ENCODE measurements at regions not wholly inside any gene's neighbourhood (a gene's known extent, or its start where the extent isn't known, plus 50 kb on each side); places are given as distances from the start of the nearest gene placed in this dataset.

- no peak for DNase-seq (ENCODE audit: low spot score)
Measured at GRCh38 chr2:120607506-120607905, 128.2 kb upstream of the GLI2 start.

- DNase-seq (ENCODE audit: low spot score), result no peak
Measured at GRCh38 chr2:120607996-120608395, 127.7 kb upstream of the GLI2 start.

- DNase-seq (ENCODE audit: low spot score), result no peak
Measured at GRCh38 chr2:120609826-120610395, 125.8 kb upstream of the GLI2 start.

GRCh38 chr2:120611016-120611415 is 124.7 kb upstream of the GLI2 start:
- no peak for DNase-seq (ENCODE audit: low spot score)

- DNase-seq (ENCODE audit: low spot score), result no peak
Measured at GRCh38 chr2:120611961-120612360, 123.7 kb upstream of the GLI2 start.

GRCh38 chr2:120612471-120612870 is 123.2 kb upstream of the GLI2 start:
- no peak for DNase-seq (ENCODE audit: low spot score)

- DNase-seq (ENCODE audit: low spot score), result no peak
Measured at GRCh38 chr2:120612931-120613330, 122.7 kb upstream of the GLI2 start.

- DNase-seq (ENCODE audit: low spot score), result peak; percentile 70
Measured at GRCh38 chr2:120613742-120614571, 121.7 kb upstream of the GLI2 start.

- DNase-seq (ENCODE audit: low spot score), result no peak
Measured at GRCh38 chr2:120614901-120615300, 120.8 kb upstream of the GLI2 start.

- DNase-seq (ENCODE audit: low spot score), result no peak
Measured at GRCh38 chr2:120616261-120616660, 119.4 kb upstream of the GLI2 start.

- DNase-seq (ENCODE audit: low spot score), result no peak
Measured at GRCh38 chr2:120617055-120617454, 118.6 kb upstream of the GLI2 start.

- no peak for DNase-seq (ENCODE audit: low spot score)
Measured at GRCh38 chr2:120618830-120619229, 116.8 kb upstream of the GLI2 start.

- DNase-seq (ENCODE audit: low spot score), result no peak
Measured at GRCh38 chr2:120619579-120619978, 116.1 kb upstream of the GLI2 start.

- no peak for DNase-seq (ENCODE audit: low spot score)
Measured at GRCh38 chr2:120620025-120620793, 115.5 kb upstream of the GLI2 start.

GRCh38 chr2:120622159-120622869 is 113.4 kb upstream of the GLI2 start:
- DNase-seq (ENCODE audit: low spot score), result no peak

- no peak for DNase-seq (ENCODE audit: low spot score)
Measured at GRCh38 chr2:120622886-120623753, 112.5 kb upstream of the GLI2 start.

- DNase-seq (ENCODE audit: low spot score), result no peak
Measured at GRCh38 chr2:120624061-120624737, 111.5 kb upstream of the GLI2 start.

- DNase-seq (ENCODE audit: low spot score), result no peak
Measured at GRCh38 chr2:120624738-120625446, 110.8 kb upstream of the GLI2 start.

GRCh38 chr2:120625865-120626560 is 109.7 kb upstream of the GLI2 start:
- DNase-seq (ENCODE audit: low spot score), result no peak

GRCh38 chr2:120626566-120626965 is 109.1 kb upstream of the GLI2 start:
- no peak for DNase-seq (ENCODE audit: low spot score)

Data from hepatic stellate cell (primary cell).